ENCODE measurements at regions not wholly inside any gene's neighbourhood (a gene's known extent, or its start where the extent isn't known, plus 50 kb on each side); places are given as distances from the start of the nearest gene placed in this dataset.
A peak's percentile ranks its signal among the peaks of the same experiment; 100 is the strongest.

DNA sequence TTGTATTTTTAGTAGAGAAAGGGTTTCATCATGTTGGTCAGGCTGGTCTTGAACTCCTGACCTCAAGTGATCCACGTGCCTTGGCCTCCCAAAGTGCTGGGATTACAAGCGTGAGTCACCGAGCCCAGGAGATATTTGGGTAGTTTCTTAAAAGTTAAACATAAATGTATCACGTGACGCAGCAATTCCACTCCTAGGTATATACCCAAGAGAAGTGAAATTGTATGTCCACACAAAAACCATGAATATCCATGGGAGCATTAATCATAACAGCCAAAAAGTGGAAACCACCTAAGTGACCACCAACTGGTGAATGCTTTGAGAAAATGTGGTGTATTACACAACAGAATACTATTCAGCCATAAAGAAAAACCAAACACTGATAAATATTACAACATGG lies 164.8 kb downstream of the MRPL14 start (continued):
- TF ChIP-seq CXXC5 (CRISPR knock-in tag; IDR thresholded peaks at IDR 0.05), result peak; percentile 36; the same call in 1 of the 2 replicates
- TF ChIP-seq NUFIP1 (IDR thresholded peaks at IDR 0.05; ENCODE audit: partially characterized antibody), result peak; percentile 22
- no peak for TF ChIP-seq POLR2H (tag; IDR thresholded peaks at IDR 0.05; ENCODE audit: low read depth)
- TF ChIP-seq BCOR (IDR thresholded peaks at IDR 0.05), result 0 out of 2 replicates have a peak, but pooled peaks have one; percentile 22
- TF ChIP-seq TAF7 (tag; IDR thresholded peaks at IDR 0.05), result no peak
- TF ChIP-seq MAFK (IDR thresholded peaks at IDR 0.05; ENCODE audit: low read length), result no peak
- TF ChIP-seq, protein P1, sequence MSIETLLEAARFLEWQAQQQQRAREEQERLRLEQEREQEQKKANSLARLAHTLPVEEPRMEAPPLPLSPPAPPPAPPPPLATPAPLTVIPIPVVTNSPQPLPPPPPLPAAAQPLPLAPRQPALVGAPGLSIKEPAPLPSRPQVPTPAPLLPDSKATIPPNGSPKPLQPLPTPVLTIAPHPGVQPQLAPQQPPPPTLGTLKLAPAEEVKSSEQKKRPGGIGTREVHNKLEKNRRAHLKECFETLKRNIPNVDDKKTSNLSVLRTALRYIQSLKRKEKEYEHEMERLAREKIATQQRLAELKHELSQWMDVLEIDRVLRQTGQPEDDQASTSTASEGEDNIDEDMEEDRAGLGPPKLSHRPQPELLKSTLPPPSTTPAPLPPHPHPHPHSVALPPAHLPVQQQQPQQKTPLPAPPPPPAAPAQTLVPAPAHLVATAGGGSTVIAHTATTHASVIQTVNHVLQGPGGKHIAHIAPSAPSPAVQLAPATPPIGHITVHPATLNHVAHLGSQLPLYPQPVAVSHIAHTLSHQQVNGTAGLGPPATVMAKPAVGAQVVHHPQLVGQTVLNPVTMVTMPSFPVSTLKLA (conservative IDR thresholded peaks at IDR 0.05), result 0 out of 4 replicates have a peak, but pooled peaks of 1 of the 2 experiments have one; percentile 46
- no peak for TF ChIP-seq ILF3 (IDR thresholded peaks at IDR 0.05; ENCODE audit: borderline replicate concordance)
- no peak for TF ChIP-seq GABPB1 (CRISPR knock-in tag; IDR thresholded peaks at IDR 0.05)
- TF ChIP-seq CSDE1 (IDR thresholded peaks at IDR 0.05), result no peak
- TF ChIP-seq MTA1 (IDR thresholded peaks at IDR 0.05; ENCODE audit: borderline replicate concordance), result no peak
- TF ChIP-seq HNRNPLL (IDR thresholded peaks at IDR 0.05; ENCODE audit: low read depth, low read length, poor library complexity, severe bottlenecking), result no peak
- peak; percentile 58 for TF ChIP-seq JUND (IDR thresholded peaks at IDR 0.05; ENCODE audit: borderline replicate concordance, low read depth, low read length)
- peak; percentile 42; the same call in 1 of the 3 replicates for TF ChIP-seq JUND (tag; IDR thresholded peaks at IDR 0.05; ENCODE audit: borderline replicate concordance, low read depth, low read length)
- TF ChIP-seq, protein P2, sequence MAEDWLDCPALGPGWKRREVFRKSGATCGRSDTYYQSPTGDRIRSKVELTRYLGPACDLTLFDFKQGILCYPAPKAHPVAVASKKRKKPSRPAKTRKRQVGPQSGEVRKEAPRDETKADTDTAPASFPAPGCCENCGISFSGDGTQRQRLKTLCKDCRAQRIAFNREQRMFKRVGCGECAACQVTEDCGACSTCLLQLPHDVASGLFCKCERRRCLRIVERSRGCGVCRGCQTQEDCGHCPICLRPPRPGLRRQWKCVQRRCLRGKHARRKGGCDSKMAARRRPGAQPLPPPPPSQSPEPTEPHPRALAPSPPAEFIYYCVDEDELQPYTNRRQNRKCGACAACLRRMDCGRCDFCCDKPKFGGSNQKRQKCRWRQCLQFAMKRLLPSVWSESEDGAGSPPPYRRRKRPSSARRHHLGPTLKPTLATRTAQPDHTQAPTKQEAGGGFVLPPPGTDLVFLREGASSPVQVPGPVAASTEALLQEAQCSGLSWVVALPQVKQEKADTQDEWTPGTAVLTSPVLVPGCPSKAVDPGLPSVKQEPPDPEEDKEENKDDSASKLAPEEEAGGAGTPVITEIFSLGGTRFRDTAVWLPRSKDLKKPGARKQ (CRISPR knock-in tag; IDR thresholded peaks at IDR 0.05), result 0 out of 2 replicates have a peak, but pooled peaks have one; percentile 7
- no peak for TF ChIP-seq ADNP (tag; IDR thresholded peaks at IDR 0.05)
- TF ChIP-seq ZNF146 (CRISPR knock-in tag; IDR thresholded peaks at IDR 0.05; ENCODE audit: unreplicated experiment), result peak; percentile 56
- no peak for TF ChIP-seq ZZZ3 (IDR thresholded peaks at IDR 0.05)
- TF ChIP-seq BRD9 (IDR thresholded peaks at IDR 0.05; ENCODE audit: low read depth, partially characterized antibody), result no peak
- TF ChIP-seq BRCA1 (IDR thresholded peaks at IDR 0.05), result no peak
- TF ChIP-seq BRCA1 (CRISPR knock-in tag; IDR thresholded peaks at IDR 0.05), result no peak
- no peak for TF ChIP-seq HDAC1 (IDR thresholded peaks at IDR 0.05)
- TF ChIP-seq TBP (optimal IDR thresholded peaks at IDR 0.05; ENCODE audit: low read depth, low read length), result no peak
- no peak for TF ChIP-seq KLF6 (CRISPR knock-in tag; IDR thresholded peaks at IDR 0.05; ENCODE audit: borderline replicate concordance)
- TF ChIP-seq ZNF174 (CRISPR knock-in tag; IDR thresholded peaks at IDR 0.05), result no peak
- TF ChIP-seq PTBP1 (IDR thresholded peaks at IDR 0.05; ENCODE audit: low read depth, low read length), result no peak
- no peak for TF ChIP-seq ZNF121 (CRISPR knock-in tag; conservative IDR thresholded peaks at IDR 0.05)
- TF ChIP-seq, protein P3, sequence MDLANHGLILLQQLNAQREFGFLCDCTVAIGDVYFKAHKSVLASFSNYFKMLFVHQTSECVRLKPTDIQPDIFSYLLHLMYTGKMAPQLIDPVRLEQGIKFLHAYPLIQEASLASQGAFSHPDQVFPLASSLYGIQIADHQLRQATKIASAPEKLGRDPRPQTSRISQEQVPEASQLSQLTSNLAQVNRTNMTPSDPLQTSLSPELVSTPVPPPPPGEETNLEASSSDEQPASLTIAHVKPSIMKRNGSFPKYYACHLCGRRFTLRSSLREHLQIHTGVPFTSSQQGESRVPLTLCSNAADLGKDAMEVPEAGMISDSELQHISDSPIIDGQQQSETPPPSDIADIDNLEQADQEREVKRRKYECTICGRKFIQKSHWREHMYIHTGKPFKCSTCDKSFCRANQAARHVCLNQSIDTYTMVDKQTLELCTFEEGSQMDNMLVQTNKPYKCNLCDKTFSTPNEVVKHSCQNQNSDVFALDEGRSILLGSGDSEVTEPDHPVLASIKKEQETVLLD (IDR thresholded peaks at IDR 0.05), result 0 out of 2 replicates have a peak, but pooled peaks have one; percentile 27
- no peak for TF ChIP-seq ESRRB (CRISPR knock-in tag; IDR thresholded peaks at IDR 0.05; ENCODE audit: borderline replicate concordance)

Measured in K562 (cell line).